Transverse colon (tissue), 3 donors: ENCODE measurements at regions not wholly inside any gene's neighbourhood (a gene's known extent, or its start where the extent isn't known, plus 50 kb on each side); places are given as distances from the start of the nearest gene placed in this dataset.

ENCODE experiments used
- CTCF ChIP-seq, 5 experiments: fragments of 200-600 bp in 3 of 5; fragments of 450-650 bp in 2 of 5; sonication (generic) in 3 of 5; IDR thresholded peaks; 1 replicate in 2 of 5; 2 replicates in 3 of 5; pipeline ENCODE4 v1.5.1; 2016 to 2017; ENCODE audit warnings: antibody characterized with exemption in 5 of 5, inconsistent platforms in 3 of 5, mild to moderate bottlenecking in 2 of 5, moderate library complexity in 1 of 5
- EP300 ChIP-seq: sonication (generic); formaldehyde crosslinking; IDR thresholded peaks from one replicate; pipeline ENCODE4 v1.6.1; 2017; ENCODE audit warnings: antibody characterized with exemption, low read depth

GRCh38 chr16:8137606-8138005, 452.7 kb downstream of the TMEM114 start:
- TF ChIP-seq CTCF (IDR thresholded peaks at IDR 0.05) (no peak), EP300 (no peak)
